PC-9 (cell line): ENCODE measurements at regions not wholly inside any gene's neighbourhood (a gene's known extent, or its start where the extent isn't known, plus 50 kb on each side); places are given as distances from the start of the nearest gene placed in this dataset.

Experiments
- BruUV-seq: library from RNA; stranded (reverse); fragments of 400-500 nt; replicated peaks from 2 replicates; lab custom pipeline; 2021; lab: Mats Ljungman, UMichigan
- CTCF ChIA-PET: fragments of 300-600 bp; sonication (Branson Sonifier 250); formaldehyde crosslinking; loops from one replicate; lab custom pipeline; 2022; ENCODE audit warnings: antibody characterized with exemption; lab: Charles Lee
- POLR2A ChIA-PET: fragments of 300-600 bp; sonication (Branson Sonifier 250); formaldehyde crosslinking; loops from one replicate; lab custom pipeline; 2022; ENCODE audit warnings: antibody characterized with exemption; ENCODE audit not compliant: unreplicated experiment; lab: Charles Lee
- DNase-seq, 2 experiments: peaks; one replicate each; pipeline versions ENCODE4 v3.0.0 to v3.0.0-alpha.2; 2015 to 2022; ENCODE audit warnings: mixed read lengths in 1 of 2
- H2AFZ ChIP-seq: fragments of 200-600 bp; sonication (generic); 2 replicates; pipeline ENCODE4 v1.8.1; 2017; ENCODE audit warnings: antibody characterized with exemption
- H3F3A ChIP-seq: fragments of 200-600 bp; sonication (generic); 2 replicates; pipeline ENCODE4 v1.8.1; 2017; ENCODE audit warnings: antibody characterized with exemption, mild to moderate bottlenecking, low read depth; ENCODE audit not compliant: insufficient read depth
- H3K27ac ChIP-seq: fragments of 200-600 bp; sonication (generic); 2 replicates; pipeline ENCODE4 v1.6.1; 2016; ENCODE audit warnings: mixed run types
- H3K27me3 ChIP-seq: fragments of 200-600 bp; sonication (generic); 2 replicates; pipeline ENCODE4 v1.6.1; 2016; ENCODE audit warnings: low read depth, mixed run types; ENCODE audit not compliant: insufficient read depth
- H3K36me3 ChIP-seq: fragments of 200-600 bp; sonication (generic); 2 replicates; pipeline ENCODE4 v1.6.1; 2016; ENCODE audit warnings: low read depth, mixed run types
- H3K4me1 ChIP-seq: fragments of 200-600 bp; sonication (generic); replicated peaks from 2 replicates; pipeline ENCODE4 v1.6.1; 2016; ENCODE audit warnings: mixed run types; ENCODE audit not compliant: insufficient read depth
- H3K4me2 ChIP-seq: fragments of 200-600 bp; sonication (generic); 2 replicates; pipeline ENCODE4 v1.6.1; 2017; ENCODE audit warnings: mixed run types
- H3K4me3 ChIP-seq: fragments of 200-600 bp; sonication (generic); 2 replicates; pipeline ENCODE4 v1.6.1; 2016; ENCODE audit warnings: mixed run types
- H3K79me2 ChIP-seq: fragments of 200-600 bp; sonication (generic); 2 replicates; pipeline ENCODE4 v1.6.1; 2017; ENCODE audit warnings: low read depth, mixed run types
- H3K9me2 ChIP-seq: fragments of 200-600 bp; sonication (generic); 2 replicates; pipeline ENCODE4 v1.8.1; 2017; ENCODE audit warnings: mild to moderate bottlenecking; ENCODE audit not compliant: insufficient read depth
- H3K9me3 ChIP-seq: fragments of 200-600 bp; sonication (generic); 2 replicates; pipeline ENCODE4 v1.8.1; 2016; ENCODE audit warnings: low read depth; ENCODE audit not compliant: insufficient read depth
- H4K20me1 ChIP-seq: fragments of 200-600 bp; sonication (generic); 2 replicates; pipeline ENCODE4 v1.8.1; 2017; ENCODE audit not compliant: insufficient read depth
- EZH2 ChIP-seq: fragments of 200-600 bp; sonication (generic); IDR thresholded peaks from 2 replicates; pipeline ENCODE4 v1.8.0; 2017; ENCODE audit warnings: antibody characterized with exemption, low read depth
- intact Hi-C: fragments of 100-400 bp; cut with micrococcal nuclease; formaldehyde crosslinking; loops from one replicate; pipeline ENCODE4 v1.10.0; 2022; ENCODE audit not compliant: unreplicated experiment
- TF ChIP-seq, protein P1 (sequence below): fragments of 200-600 bp; sonication (generic); conservative IDR thresholded peaks from 2 replicates; pipeline ENCODE4 v1.6.1; 2017; ENCODE audit warnings: mixed run types, antibody characterized with exemption, mild to moderate bottlenecking, moderate library complexity

DNA sequence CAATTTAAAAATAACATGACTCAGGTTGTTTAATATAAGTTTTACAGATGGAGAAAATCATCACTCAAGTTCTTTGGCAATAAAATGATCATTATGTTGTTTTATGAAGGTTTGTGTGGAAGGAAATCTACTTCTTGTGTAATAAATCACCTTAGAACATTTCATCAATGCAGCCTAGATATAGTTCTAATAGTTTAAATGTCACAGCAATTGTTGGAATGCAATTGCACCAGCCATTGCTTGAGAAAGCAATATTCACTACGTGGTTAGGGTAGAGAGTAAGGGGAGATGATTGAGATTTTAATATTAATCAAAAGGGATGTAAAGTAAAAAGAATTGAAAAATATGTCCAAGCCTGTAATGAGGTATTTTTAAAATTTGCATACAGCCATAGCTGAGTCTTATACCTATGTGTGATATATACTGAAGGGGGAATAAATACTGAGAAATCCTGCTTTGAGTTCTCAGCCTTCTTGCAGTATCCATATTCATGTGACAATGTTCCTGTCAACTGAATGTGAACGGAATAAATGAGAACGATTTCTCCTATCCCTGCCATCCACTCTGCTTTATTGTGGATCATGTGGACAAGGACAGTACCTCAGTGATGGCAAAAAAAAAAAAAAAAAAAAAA, 257.9 kb downstream of the OTOL1 start:
- Histone ChIP-seq H3K79me2 (no peaks in the 10 kb centered on the region), H2AFZ (no peak overlapping the region), H3K27ac (no peak overlapping the region), H4K20me1 (no peaks in the 10 kb centered on the region), H3K9me3 (no peaks in the 10 kb centered on the region), H3K36me3 (no peaks in the 10 kb centered on the region), H3K4me3 (no peak overlapping the region), H3K9me2 (no peaks in the 10 kb centered on the region), H3F3A (no peaks in the 10 kb centered on the region), H3K4me1 (no peaks in the 10 kb centered on the region), H3K4me2 (no peak overlapping the region), H3K27me3 (no peaks in the 10 kb centered on the region)
- ChIA-PET CTCF (no interaction called here), POLR2A (no interaction called here)
- no TSS peak for BruUV-seq
- DNase-seq = no peak
- intact Hi-C loops = no loop called here
- TF ChIP-seq EZH2 = no peak
- TF ChIP-seq, protein P1, sequence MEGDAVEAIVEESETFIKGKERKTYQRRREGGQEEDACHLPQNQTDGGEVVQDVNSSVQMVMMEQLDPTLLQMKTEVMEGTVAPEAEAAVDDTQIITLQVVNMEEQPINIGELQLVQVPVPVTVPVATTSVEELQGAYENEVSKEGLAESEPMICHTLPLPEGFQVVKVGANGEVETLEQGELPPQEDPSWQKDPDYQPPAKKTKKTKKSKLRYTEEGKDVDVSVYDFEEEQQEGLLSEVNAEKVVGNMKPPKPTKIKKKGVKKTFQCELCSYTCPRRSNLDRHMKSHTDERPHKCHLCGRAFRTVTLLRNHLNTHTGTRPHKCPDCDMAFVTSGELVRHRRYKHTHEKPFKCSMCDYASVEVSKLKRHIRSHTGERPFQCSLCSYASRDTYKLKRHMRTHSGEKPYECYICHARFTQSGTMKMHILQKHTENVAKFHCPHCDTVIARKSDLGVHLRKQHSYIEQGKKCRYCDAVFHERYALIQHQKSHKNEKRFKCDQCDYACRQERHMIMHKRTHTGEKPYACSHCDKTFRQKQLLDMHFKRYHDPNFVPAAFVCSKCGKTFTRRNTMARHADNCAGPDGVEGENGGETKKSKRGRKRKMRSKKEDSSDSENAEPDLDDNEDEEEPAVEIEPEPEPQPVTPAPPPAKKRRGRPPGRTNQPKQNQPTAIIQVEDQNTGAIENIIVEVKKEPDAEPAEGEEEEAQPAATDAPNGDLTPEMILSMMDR = no peak

DNA sequence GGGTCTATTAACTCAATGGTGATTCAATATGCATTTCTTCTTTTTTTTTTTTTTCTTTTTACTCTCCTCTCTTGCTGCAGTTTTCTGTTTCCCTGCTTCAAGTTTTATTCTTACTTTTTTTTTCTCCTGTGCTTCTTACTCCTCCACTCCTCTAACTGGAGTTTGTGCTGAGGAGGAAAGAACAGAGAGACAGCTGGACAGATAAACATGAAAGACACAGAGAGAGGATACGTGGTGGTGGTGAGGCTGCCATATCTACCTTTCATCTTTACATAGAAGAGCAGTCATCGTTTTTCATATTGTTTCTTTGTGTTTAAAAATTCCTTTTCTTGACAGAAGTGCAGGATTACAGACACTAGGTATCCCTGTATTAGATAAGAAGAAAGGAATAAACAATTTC, 262.8 kb downstream of the OTOL1 start:
- no peak overlapping the region for H3K27ac ChIP-seq
- H3K4me3 ChIP-seq = no peak overlapping the region
- H3K4me2 ChIP-seq = no peak overlapping the region
- no peak for DNase-seq
- no peaks in the 10 kb centered on the region for H3K9me3 ChIP-seq
- no peaks in the 10 kb centered on the region for H3K4me1 ChIP-seq
- ChIA-PET POLR2A (no interaction called here), CTCF (no interaction called here)
- no peaks in the 10 kb centered on the region for H3K36me3 ChIP-seq
- H4K20me1 ChIP-seq = no peaks in the 10 kb centered on the region
- no peak overlapping the region for H2AFZ ChIP-seq
- H3K27me3 ChIP-seq = no peaks in the 10 kb centered on the region
- no peaks in the 10 kb centered on the region for H3K9me2 ChIP-seq
- no peak for TF ChIP-seq EZH2
- TF ChIP-seq, protein P1 = no peak
- H3F3A ChIP-seq = no peaks in the 10 kb centered on the region
- no TSS peak for BruUV-seq
- intact Hi-C loops = no loop called here
- H3K79me2 ChIP-seq = no peaks in the 10 kb centered on the region

DNA sequence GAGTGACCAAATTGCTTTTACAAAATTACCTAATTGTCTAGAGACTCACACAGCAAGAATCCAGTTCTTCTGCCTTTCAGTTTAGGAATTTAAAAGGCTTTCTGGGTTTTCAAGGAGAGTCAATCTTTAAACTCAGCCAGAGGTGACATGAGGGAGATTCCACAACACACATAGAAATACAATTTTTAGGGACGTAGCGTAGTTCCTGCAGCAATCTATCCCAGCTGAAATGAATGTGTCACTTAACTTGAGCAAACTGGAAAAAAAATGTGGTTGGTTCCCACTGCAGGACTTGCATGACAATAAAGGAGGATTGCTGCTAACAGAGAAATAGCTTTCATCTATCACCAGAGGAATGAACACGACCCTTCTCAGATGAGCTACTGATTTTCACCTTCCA, 269.7 kb downstream of the OTOL1 start:
- CTCF ChIA-PET = no interaction called here
- no peaks in the 10 kb centered on the region for H3K27me3 ChIP-seq
- H3K9me2 ChIP-seq = peaks cover 3% of the 10 kb centered on the region; the same call in 1 of the 2 replicates
- H3F3A ChIP-seq = no peaks in the 10 kb centered on the region
- H3K9me3 ChIP-seq = no peaks in the 10 kb centered on the region
- no peak for DNase-seq
- no peaks in the 10 kb centered on the region for H3K36me3 ChIP-seq
- H3K79me2 ChIP-seq = no peaks in the 10 kb centered on the region
- H3K4me1 ChIP-seq = no peaks in the 10 kb centered on the region
- TF ChIP-seq, protein P1 = no peak
- TF ChIP-seq EZH2 = no peak
- no peak overlapping the region for H2AFZ ChIP-seq
- no peaks in the 10 kb centered on the region for H4K20me1 ChIP-seq
- no TSS peak for BruUV-seq
- POLR2A ChIA-PET = no interaction called here
- no peak overlapping the region for H3K4me3 ChIP-seq
- no peak overlapping the region for H3K4me2 ChIP-seq
- intact Hi-C loops = no loop called here
- H3K27ac ChIP-seq = no peak overlapping the region
